ENCODE measurements at regions not wholly inside any gene's neighbourhood (a gene's known extent, or its start where the extent isn't known, plus 50 kb on each side); places are given as distances from the start of the nearest gene placed in this dataset.

DNA sequence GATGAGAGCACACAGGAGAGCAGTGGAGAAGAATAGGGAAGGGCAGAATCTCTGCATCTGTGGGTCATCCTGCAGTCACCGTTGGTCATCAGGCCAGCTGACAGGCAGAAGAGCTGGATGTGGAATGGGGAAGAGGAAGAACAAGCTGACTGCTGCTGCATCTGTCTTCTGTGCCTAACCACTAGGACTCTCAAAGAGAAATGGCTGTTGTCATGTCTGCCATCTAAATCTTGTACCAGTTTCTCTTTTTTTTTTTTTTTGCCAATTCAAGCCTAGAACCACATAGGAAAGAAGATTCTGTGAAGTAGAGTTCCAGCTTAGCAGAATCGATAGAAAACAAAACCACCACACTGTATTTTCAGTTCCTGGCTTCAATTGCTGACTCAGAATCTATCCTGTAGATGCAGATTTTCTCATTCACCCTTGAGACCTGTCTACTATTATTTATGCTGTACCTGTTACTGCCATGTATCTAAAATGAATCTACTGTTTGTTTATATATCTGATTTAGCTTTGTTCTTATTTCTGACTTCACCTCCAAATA, 421.9 kb upstream of the PRICKLE1 start:
- DNase-seq (ENCODE audit: low read depth), result no peak

DNA sequence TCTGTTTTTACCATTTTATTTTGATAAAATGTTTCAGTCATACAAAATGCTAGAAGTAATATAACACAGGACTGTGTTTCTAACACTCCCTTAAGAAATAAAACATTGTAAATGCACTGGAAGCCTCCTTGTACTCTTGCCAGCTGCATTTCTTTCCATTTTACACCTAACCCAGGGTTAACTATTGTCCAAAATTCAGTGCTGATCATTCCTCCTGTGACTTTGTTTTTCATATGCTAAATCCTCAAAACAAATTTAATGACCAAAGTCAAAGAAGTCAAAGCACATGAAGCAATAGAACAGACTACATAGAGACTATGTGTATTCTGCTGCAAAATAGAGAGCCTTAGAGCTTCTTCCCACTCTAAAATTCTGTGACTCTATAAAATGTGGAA, 420.3 kb upstream of the PRICKLE1 start:
- DNase-seq (ENCODE audit: low read depth), result no peak

DNA sequence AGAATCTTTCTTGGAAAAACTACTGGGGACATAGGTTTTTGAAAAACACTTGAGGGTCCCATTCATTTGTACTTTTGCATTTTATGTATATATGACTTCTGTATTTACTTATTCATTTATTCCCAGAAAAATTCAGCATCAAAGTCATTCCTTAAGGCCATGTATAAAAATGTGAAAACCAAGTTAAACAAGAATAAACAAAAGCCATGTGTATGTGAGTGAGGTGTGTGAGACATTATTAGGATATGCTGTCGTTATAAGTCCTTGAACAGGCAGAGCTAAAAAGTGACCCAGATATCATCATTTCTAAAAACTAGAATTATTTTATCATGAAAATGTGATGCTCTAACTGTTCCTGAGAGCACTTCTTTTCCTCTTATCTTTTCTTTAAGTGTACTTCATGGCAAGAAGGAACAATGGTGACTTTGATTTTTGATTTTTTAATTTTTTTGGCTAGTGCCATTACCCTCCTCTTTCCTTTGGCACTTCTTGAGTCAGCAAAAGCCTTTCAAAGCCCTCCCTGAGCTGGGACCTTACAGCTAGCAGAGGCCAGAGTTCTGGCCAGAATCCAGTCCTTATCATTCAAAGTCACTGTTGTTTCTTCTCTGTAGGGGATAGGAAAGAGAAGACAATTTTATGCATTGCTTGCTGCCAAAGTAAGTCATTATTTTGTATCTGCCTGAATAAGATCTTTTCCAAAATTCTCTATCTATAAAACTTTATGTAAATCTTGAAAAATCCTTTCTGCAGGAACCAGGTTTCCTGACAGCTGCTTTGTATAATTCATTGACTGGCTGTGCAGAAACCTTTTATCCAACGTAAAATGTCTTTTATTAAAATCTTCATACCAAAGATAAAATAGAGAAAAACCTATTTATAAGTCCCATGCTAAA, 419.7 kb upstream of the PRICKLE1 start:
- no peak for DNase-seq (ENCODE audit: low read depth)

DNA sequence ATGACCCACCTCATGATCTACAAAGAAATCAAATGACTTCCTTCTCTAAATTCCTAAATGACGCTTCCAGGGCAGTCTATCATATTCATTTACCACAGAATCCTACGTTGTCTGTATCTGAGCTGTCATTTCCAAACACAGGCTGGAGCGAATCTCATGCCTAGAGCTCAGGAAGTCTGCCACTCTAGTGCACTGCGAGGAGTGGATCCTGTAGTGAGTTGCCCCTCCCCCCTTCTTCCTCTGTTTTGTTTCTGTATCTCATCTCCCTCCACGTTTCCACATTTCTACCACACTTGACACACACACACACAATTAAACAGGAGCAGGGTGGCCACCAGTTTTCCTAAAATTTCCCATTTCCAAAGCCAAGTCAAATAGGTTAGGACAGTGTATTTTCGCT, 415.4 kb upstream of the PRICKLE1 start:
- no peak for DNase-seq (ENCODE audit: low read depth)

DNA sequence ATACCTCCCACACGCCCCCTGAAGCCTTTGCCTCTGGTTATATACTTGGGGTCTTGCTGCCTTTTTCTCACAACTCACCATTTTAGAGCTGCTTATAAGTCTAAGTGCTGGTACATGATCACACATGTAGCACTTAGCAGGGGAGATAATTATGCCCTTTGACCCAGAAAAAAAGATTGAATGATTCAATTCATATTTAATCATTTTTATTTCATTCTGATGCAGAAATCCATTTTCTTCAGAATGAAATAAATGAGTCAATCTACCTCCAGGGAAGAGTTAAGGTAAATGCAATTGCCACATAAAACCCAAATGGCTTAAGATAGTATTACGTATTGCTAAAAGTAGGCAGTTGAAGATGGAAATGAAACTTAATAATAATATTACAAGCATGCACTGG, 414.6 kb upstream of the PRICKLE1 start:
- no peak for DNase-seq (ENCODE audit: low read depth)

DNA sequence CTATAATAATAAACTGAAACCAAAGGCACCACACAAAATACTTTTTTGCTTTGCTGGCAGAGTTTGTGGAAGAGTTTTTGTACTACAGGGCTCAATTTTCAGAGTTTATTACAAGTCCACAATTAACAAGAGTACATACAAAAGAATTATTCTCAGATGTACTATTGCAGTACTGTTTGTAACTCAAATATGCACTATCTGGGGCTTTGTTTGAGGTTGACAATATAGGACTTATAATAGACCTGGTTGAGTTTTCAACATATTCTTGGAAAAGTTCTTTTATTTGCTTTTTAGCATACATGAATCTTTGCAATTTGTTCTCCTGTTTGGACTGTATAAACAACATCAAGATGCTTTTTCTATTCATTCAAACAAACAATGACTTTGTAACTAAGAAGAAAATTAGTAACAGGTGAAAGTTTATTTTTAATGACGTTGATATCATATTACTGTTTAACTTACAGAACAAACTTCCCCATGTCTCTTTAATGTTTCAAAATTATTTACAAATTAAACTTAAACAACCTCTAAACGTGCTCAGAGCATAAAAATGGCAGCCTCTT, 407.4 kb upstream of the PRICKLE1 start:
- no peak for DNase-seq (ENCODE audit: low read depth)

DNA sequence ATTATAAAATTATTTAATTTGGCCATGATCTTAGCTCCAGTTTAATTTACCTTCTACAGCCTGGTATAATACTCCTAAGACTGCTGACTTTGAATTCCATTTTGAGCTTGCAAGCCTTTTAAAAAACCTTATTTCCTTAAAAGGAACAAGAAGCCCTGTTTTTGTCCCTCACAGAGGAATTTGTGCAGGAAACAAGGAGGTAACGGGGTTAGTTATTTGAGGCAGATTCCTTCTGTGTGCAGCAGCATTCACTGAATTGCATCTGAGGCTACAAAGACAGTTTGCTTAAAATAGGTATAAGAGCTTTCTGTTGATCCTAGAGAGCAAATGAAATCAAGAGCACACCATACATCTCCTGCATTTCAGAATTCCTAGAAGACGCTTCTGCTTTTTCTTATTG, 403.3 kb upstream of the PRICKLE1 start:
- no peak for DNase-seq (ENCODE audit: low read depth)

DNA sequence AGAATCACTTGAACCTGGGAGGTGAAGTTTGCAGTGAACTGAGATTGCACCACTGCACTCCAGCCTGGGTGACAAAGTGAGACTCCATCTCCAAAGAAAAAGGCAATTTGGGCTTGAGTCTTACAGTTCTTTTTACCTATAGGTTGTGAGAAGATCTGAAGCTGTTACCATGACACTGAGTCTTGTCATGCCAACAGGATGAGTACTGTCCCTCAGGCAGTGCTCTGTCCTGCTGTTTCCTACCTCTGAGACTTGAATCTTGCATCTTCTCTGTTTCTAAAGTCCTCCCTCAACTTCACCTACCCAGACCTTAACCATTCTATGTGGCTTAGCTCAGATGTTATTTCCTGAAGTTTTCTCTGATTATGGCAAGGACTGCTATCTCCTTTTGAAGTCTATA, 400.8 kb upstream of the PRICKLE1 start:
- DNase-seq (ENCODE audit: low read depth), result no peak

DNA sequence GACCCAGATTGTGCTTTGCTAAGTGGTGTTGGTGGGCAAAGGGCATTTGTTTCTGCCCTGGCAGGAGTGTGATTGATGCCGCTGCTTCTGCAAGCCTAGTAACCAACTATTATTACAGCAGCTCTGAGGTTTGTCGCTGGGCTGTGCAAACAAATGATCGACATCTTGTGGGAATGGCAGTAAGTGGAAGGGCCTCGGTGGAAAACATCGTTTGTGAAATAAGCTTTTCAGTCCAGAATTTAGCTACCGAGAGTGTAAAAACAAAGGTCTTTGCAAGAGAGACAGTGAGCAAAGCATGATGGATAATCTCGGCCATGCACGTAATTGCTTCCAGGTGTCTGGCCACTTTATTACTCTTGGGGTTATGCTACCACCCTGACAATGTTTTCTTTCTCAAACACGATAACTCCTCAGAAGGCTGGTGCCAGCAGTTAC, 397.7 kb upstream of the PRICKLE1 start:
- no peak for DNase-seq (ENCODE audit: low read depth)

DNA sequence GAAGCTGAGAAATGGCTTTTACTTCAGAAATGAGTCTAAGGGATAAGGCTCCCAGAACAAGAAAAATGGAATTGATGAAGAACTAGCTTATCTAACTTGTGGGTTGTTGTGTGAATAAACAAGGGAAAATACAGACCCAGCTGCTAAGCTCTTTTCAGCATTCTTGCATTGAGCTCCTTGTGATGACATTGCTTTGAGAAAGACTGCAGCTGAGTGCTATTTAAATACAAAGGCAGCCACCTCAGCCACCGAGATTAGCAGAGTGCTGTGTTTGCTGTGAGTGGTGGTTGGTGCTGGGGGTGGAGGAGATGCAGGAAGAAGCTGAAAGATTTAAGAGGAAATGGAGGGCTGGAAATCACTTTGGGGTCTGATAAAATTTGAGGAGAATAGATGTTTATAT, 396.0 kb upstream of the PRICKLE1 start:
- DNase-seq (ENCODE audit: low read depth), result no peak

DNA sequence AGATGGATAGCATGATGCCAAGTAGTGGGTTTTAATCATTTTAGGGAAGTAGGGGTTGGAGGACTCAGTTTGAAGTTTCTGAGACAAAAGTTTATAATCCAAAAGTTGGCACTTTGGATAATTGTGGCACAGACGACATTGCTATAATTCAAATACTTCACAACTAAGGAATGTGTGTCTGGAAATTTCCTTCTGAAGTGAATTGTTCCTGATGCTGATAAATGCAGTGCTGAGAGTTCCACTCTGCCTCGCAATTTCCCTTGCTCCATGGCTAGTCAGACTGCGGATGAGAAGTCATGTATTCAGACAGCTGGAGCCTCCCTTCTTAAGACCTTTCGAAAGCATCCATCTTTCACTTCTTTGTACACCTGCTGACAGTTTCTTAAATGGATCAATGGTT, 393.3 kb upstream of the PRICKLE1 start:
- DNase-seq (ENCODE audit: low read depth), result no peak

DNA sequence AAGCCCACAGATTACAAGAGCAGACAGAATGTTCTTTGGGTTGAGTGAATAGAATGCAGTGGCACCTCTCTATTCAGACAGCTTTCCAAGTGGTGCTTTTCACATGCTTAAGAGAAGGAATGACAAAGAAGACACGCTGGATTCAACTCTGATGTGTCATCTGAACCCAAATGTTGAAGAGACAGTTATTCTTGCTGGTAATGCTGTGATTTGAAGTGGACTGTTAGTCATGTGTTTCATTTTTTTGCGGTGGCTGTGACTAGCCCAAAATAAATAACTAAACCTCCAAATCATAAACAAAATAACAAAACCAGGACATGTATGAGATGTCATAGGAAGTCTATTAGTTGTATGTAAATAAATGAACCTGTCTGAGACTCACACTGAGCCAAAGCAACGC, 391.8 kb upstream of the PRICKLE1 start:
- DNase-seq (ENCODE audit: low read depth), result no peak

DNA sequence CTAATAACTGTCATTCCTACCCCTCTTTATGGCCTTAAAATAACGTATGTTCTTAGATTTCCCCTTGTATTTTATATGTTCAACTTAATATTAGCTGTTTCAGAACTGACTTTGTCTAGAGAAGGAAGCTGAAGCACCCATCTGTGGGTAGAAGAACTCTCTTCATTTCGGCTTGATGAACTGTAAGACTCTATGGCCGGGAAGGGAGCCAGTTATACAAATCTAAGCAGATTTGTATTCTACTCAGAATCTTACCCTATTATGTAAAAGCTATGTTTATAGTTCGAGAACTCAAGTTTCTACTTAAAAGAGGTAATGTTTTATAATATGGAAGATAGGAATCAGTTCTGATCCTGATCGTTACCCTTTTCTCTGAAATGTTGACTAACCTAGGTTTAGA, 390.9 kb upstream of the PRICKLE1 start:
- no peak for DNase-seq (ENCODE audit: low read depth)

DNA sequence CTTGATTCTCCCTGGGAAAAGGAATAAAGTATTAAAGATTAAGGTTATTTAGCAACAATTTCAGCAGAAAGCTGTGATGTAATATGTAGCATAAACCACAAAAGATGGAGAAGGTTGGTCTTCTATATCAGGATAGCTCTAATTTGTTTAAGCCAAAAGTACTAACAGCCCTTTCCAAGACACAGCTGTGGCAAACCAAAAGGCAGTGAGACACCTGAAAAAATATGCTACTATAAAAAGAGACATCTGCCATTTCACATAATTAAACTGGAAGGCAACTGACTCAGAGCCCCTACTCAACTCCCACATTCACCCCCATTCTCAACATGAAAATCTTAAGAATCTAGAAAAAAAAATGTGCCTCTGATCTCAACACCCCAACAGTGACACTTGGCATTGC, 390.2 kb upstream of the PRICKLE1 start:
- DNase-seq (ENCODE audit: low read depth), result no peak

DNA sequence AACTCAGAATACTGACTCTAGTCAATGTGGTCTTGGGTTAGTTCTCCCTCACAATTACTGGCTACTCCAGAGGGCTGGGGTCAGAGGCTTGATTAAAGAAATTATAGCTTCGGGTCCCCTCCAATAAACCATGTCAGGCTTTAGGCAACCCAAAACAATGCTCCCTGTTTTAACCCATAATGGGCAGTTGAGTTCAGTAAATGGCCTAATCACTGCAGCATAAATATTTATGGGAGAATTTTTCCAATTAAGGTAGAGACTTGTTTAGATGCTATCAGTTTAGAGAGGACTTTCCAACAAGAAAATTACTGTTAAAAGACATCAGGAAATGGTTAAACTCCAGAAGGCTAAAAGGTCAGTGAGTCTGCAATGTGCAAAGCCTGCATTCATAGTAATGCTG, 389.2 kb upstream of the PRICKLE1 start:
- no peak for DNase-seq (ENCODE audit: low read depth)

DNA sequence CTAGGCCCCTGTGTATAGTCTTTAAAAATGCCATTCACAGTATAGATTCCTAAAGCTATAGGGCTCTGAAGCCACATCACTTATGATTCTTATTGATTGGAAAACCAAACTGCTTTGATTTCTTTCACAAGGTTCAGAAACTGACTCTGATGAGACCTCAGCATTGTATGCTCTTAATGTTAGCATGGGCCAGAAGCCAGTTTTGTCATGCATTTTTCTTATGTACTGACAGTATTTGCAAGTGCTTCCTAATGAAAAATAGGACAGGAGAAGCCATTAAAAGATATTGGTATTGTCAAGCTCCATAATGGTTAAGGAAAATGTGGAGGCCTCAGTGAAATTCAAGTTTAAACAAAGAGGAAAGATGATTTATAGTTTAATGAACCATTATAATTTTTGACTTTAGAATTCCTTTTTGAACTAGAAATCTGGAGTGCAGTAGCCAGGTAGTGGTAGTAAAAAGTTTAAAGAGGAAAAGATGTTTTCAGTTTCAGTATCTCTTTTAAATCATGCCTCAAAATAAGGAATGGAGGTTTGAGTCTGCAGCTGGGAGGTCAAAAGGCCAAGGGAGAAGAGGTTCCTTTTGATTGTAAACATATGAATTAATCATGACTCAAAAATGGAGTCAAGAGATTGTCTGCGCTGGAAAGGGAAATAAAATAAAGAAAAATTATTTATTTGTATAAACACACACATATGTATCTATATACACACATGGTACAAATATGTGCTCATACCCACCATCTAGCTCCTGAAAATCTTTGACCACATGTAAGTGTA, 388.1 kb upstream of the PRICKLE1 start:
- no peak for DNase-seq (ENCODE audit: low read depth)

DNA sequence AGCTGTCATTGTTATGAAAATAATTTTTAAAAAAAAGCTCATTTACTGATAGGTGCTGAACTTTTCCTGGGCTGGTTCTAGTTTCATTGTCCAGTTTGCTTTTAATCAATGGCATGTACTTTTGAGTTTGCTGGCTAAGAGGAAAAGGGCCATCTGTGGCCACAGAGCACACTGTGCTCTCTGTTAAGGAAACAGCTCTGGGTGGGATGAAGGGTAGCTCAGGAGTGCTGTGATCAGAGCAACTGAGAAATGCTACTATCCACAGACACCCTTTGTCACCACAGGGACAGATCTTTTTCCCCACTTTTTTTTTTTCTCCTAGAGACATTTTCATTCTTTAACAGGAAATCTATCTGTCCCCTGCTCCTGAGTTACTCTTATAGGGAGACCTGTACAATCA, 387.1 kb upstream of the PRICKLE1 start:
- DNase-seq (ENCODE audit: low read depth), result no peak

DNA sequence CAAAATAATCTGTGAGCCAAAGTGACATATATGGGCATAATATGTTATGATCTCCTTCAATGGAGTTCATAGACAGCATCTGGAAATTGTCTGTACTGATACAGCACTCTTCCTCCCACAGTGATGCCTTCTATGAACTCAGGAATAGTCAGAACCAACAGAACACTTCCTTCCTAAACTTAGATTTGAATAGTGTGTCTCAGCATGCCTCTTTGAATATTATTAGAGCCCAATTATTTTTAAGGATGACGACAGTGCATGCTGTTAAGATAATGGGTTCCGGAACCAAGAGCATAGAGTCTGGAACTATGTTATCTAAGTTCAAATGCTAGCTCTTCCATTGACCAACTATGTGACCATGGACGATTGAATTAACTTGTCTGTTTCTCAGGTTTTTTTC, 386.6 kb upstream of the PRICKLE1 start:
- DNase-seq (ENCODE audit: low read depth), result no peak

DNA sequence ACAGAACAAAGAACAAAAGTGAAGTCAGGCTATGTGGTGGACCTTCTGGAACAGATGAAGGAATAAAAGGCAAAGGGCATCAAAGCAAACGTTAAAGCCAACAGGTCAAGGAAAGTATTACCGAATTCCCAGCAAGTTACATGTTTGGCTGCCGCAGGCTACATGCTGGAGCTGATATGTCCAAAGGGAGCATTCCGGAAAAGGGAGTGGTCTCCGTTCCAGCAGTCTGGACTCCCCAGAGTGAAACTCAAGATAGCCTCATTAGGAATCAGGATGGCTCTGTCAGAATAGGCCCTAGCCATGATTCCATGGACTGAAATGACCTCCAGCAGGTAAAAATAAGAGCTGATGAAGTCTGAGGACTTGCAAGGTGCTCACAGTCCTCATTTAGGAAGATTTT, 379.8 kb upstream of the PRICKLE1 start:
- DNase-seq (ENCODE audit: low read depth), result peak; percentile 9

DNA sequence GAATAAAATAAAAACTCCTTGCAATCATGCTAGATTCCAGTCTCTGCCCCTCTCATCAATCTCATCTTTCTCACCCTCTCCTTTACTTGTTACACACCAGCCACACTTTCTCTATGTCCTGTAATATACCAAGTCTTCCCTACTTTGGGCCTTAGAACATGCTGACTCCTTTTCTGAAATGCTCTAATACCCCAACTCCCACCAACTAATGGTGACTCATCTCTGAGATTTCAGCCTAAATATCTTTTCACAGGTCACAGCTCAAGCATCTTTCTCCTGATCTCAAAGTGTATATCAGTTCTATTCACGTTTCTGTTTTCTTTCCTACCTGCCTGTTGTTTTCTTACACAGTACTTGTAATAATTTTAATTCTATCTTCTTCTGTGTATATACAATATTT, 378.9 kb upstream of the PRICKLE1 start:
- DNase-seq (ENCODE audit: low read depth), result no peak

DNA sequence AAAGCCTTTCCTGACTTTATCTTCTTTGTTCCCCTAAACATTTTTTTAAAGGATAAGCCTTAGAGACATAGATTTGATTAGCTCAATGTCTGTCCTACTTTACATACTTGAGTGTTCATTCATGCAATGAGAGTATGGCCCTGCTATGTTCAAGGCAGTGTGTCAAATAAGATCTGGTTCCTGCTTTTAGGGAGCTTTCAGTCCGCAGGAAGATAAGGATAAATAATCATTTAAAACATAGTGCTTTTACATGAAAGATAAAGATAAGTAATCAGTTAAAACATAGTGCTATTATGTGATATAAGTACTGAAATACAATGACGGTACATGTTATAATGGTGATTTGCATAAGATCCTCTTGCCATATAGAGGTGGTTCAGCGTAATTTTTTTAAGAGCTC, 378.3 kb upstream of the PRICKLE1 start:
- no peak for DNase-seq (ENCODE audit: low read depth)

DNA sequence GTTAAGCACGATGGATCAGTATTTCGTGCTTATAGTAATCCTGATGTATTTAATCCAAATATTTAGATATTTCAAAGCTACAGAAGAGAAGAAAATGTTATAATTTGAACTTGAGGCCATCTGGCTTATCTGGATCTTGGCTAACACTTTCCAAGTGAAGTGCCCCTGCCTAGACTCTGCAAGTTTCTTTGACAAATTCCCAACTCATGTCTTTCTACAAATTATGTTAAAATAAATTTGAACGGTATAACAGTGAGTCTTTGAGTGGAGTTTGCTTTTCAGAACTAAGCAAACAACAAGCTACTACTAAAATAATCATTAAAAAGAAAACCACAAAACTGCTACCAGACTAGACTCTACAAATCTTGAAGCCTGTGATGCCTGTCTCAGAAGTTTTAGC, 374.4 kb upstream of the PRICKLE1 start:
- DNase-seq (ENCODE audit: low read depth), result no peak

DNA sequence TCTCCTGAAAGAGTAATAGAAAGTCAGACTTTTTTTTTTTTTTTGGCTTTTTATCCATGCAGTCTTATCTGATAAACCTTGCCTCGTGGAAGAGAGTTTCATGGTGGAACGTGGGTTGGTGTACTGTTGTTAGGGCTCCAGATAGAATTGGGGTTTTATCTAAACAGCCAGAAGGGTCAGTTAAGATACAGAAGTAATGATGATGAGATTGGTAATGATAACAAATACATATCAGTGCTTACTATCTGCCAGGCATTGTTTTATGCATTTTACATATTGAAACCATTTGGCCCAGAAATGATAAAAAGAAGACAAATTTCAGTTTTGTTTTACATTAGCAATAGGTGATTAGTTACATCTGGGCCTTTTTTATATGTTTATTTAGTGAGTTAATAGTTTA, 372.8 kb upstream of the PRICKLE1 start:
- DNase-seq (ENCODE audit: low read depth), result no peak

All from fibroblast of the conjunctiva (primary cell).